HepG2 (cell line): ENCODE measurements at regions not wholly inside any gene's neighbourhood (a gene's known extent, or its start where the extent isn't known, plus 50 kb on each side); places are given as distances from the start of the nearest gene placed in this dataset. TPM values are rescaled to one million over a fixed set of nuclear protein-coding genes. Genes with fewer than 3 reads are reported as not detected.

Experiments
- PPARG ChIP-seq: conservative IDR thresholded peaks from 2 replicates; pipeline ENCODE4 v1.6.1; 2016; ENCODE audit warnings: missing biosample characterization, missing genetic modification reagents
- RXRA ChIP-seq: sonication (generic); formaldehyde crosslinking; IDR thresholded peaks from 2 replicates; pipeline ENCODE4 v1.5.1; 2020; ENCODE audit warnings: missing genetic modification reagents
- ZNF572 ChIP-seq: sonication (generic); formaldehyde crosslinking; IDR thresholded peaks from 2 replicates; pipeline ENCODE4 v1.5.1; 2020; ENCODE audit warnings: mild to moderate bottlenecking, missing genetic modification reagents
- microRNA-seq: library from miRNA; unstranded; fragments of <30 nt; microRNA quantifications from one replicate; pipeline ENCODE4, GENCODE V29; 2020
- small RNA-seq, 3 experiments: library from RNA; depleted of rRNA; stranded (forward); fragments of <200 nt; gene quantifications; one replicate each; pipeline ENCODE3, GENCODE V24; 2012; ENCODE audit warnings: low read depth in 2 of 3, low replicate concordance in 1 of 3; ENCODE audit not compliant: insufficient read length in 3 of 3, insufficient read depth in 2 of 3

DNA sequence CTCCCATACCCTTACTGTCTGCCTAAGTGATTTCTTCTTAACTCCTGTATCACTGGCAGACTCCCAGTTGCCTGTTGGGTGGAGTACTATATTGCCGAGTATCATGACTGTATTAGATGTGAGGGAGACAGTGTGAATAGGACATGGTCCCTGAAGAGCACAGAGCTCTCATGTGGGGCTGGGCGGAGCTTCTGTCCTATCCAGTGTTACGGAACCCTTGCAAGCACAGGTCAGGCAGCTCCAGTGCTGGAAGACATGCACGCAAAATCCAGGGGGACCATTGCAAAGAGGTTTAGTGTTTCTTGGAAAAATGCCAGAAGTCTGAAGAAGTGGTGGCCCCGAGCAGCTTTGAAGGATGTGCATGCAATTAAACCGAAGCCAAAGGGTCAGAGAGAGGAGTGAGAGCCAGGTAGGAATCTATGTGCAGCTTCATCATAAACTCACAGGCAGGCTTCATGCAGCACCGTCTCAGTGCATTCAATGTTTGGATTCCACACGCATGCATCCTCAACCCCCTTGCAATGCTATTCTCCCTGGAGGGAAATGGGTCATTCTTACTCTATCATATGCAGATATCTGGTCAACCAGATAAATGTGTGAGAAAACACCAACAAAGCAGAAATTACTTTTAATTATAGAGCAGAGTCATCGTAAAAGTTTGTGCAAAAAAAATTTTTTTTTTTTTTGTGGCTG is 49.7 kb upstream of the DHRSX start (continued):
- TF ChIP-seq RXRA (CRISPR knock-in tag) (no peak), PPARG (CRISPR knock-in tag) (no peak), ZNF572 (CRISPR knock-in tag) (no peak)
- TF ChIP-seq, all 625 proteins: peak for 0

Small RNAs in the stretch of these regions (microRNA-seq; reads per million reads assigned to microRNA genes)
- not detected for gene MIR6089

Small RNAs in the stretch of these regions (small RNA-seq; reads per million reads assigned to genes)
- gene MIR6089 = 0 reads per million in 3 experiments
